Retinal pigment epithelial cell (primary cell): ENCODE measurements at regions not wholly inside any gene's neighbourhood (a gene's known extent, or its start where the extent isn't known, plus 50 kb on each side); places are given as distances from the start of the nearest gene placed in this dataset.

Source experiments
- DNase-seq: peaks from one replicate; pipeline ENCODE4 v3.0.0-alpha.2; 2010; ENCODE audit warnings: low read depth
- H3K4me3 ChIP-seq: 2 replicates; pipeline ENCODE4 v1.5.1; 2011; ENCODE audit warnings: mild to moderate bottlenecking, low read length, control low read depth, moderate library complexity
- CTCF ChIP-seq: conservative IDR thresholded peaks from 2 replicates; pipeline ENCODE4 v1.5.1; 2011; ENCODE audit warnings: low read depth, low read length, control low read depth, inconsistent platforms

DNA sequence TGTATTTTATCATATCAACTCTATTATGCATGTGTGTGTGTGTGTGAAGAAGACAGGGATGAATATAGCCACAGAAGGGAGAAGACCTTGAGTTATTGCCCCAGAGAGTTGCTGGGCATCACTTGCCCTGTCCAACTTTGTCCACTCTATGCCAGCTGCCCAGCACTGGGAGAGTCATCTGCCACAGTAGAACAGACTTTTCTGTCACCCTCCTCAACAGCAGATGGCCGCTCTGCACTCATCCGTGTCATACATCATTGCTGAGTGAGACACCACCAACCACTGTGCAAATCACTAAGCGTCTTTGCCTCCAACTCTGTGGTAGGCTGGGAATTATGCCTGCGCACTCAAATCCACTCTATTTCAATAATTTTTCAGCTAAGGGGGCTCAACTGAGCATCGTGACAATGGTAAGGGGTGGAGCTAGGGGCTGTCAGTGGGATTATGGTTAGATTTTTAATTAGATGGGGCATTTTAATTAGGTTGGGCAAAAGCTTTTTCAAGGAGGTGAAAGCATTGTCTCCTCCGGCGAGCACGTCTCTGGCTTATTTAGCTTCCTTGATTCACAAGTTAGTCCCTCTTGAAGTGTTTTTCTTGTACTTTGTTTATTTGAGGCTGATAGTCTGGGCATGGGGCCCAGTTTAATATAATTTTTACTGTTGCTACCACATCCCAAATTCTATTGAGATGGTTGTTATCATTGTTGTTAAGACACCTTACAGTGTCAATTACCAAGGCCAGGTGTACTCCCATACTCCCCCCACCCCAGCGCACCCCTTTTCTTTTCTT is 100.1 kb upstream of the KLF3 start:
- no peak for TF ChIP-seq CTCF
- H3K4me3 ChIP-seq = no peak overlapping the region
- no peak for DNase-seq

DNA sequence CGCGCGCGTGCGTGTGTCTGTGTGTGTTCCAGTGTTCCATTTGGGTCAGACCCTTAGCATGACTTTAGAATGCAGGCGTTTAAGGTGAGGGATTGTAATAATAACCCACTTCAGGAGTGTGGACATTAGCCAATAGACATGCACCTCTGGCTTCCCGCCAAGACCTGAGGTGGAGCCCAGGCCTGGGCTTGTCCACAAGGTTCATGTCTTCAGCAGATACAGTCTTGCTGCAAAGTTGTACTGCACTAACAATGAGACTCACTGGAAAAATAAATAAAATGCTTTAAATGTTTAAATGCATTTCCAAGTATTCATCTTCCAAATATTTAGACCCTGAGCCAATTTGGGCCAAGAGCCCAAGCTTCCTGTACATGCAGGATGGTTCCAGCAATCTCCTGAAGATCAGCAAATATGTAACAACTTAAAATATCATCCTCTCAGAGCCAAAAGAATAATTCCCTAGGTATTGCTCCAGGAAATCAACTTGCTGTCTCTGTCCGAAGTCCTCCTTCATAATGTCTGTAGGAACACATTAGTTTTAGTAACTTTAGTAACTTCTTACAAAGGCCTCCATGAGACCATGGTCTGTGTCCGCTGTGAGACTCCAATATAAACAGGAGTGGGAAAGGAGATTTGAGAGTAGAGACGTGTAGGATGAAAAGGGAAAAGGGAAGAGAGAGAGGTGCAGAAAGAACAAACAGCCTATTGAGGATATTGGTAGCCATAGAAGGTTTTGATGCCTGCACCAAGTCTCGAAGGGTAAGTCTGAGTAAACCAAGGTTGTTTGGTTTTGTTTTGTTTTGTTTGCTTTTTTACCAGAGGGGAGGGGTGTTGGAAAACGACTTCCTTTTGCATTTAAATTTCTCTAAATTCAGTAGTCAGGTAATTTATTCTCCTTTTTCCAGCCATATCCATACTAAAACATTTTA is 98.5 kb upstream of the KLF3 start:
- H3K4me3 ChIP-seq = no peak overlapping the region
- no peak for DNase-seq
- TF ChIP-seq CTCF = no peak

DNA sequence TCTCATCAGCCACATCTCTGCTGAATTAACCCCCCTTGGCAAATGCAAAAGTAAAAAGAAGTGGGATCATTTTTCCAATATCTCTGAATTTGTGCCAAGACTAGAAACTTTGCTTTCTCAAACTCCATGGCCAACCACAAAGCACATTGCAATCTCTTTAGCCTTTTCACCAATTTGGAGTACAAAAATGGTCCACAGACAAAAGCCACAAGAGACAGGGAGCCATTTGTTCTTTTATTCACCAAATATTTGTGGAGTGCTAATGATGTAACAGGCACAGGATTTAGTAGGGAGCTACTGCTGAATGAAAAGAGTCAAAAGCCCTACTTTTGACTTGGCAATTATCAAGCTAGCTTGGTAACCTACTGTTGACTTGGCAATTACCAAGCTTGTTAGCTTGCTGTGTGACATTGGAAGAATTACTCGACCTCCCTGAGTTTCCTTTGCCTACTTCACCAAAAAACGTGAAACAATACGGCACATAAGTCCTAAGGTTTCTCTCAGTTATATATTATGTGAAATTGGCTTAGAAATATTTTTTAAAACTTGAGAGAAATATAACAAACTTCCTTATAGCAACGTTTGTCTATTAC is 97.1 kb upstream of the KLF3 start:
- no peak for DNase-seq
- H3K4me3 ChIP-seq = no peak overlapping the region
- TF ChIP-seq CTCF = no peak

GRCh38 chr4:38567457-38567856 is 96.5 kb upstream of the KLF3 start:
- no peak for TF ChIP-seq CTCF
- H3K4me3 ChIP-seq = no peak overlapping the region
- DNase-seq = no peak

GRCh38 chr4:38568768-38569167 is 95.2 kb upstream of the KLF3 start:
- DNase-seq = no peak
- no peak for TF ChIP-seq CTCF
- no peak overlapping the region for H3K4me3 ChIP-seq

GRCh38 chr4:38570647-38571276 is 93.2 kb upstream of the KLF3 start:
- no peak for DNase-seq
- no peak for TF ChIP-seq CTCF
- no peak overlapping the region for H3K4me3 ChIP-seq
